GM19035 (cell line): ENCODE measurements at regions not wholly inside any gene's neighbourhood (a gene's known extent, or its start where the extent isn't known, plus 50 kb on each side); places are given as distances from the start of the nearest gene placed in this dataset.
"Not testable (repeated sequence)": the region's sequence is repeated elsewhere in the genome, so short reads cannot be mapped to it uniquely, and the experiment has no call there.

Experiments
- ATAC-seq: cut with Tn5 transposase; IDR thresholded peaks from one replicate; pipeline ENCODE4 v1.9.1; 2021; ENCODE audit not compliant: unreplicated experiment

GRCh38 chr7:12456506-12456905 is 52.8 kb upstream of the VWDE start:
- no peak for ATAC-seq

DNA sequence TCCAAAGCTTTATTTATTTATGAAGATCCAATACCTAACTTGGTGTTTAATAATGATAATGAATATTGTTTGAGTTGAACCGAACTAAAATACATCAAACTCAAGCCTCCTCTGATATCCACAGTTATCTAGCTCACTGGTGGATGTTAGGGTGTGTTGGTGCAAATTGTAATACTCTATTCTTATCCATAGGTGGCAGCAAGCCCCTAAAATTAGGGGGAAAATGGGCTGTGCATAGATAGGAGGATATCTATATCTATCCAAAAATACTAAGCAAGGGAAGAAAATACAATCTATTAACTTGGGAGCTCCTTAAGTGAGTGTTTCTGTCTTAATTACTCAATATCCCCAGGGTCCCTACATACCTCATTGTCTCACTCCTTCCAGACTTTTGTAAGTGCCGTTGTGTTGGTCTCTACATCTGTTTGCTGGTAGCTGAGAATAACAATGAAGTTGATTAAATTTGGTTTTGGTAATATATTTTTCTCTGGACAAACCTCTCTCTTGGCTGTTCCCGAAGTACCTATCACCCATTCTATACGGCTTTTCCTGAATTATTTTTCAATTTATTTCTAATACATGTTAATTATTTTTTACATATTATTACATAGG is 55.0 kb upstream of the VWDE start:
- peak; percentile 98 for ATAC-seq

DNA sequence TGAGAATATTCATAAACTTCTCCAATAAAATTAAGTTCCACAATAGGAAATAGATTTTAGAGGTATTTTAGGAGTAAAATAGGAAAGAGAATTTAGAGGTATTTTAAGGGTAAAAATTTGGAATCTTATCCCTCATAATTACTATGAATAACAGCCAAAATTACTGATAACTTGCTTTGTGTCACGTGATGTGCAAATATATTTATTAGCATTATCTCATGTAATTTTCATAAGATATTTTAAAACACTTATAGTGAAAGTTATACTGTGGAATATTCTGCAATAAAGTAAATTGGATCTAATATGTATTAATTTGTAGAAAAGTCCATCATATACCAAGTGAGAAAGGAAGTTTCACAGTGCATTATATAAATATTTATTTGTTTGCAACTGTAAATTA is 64.2 kb upstream of the VWDE start:
- ATAC-seq, result no peak

GRCh38 chr7:12469568-12469967 is 65.9 kb upstream of the VWDE start:
- ATAC-seq, result no peak

GRCh38 chr7:12470930-12471329 is 67.3 kb upstream of the VWDE start:
- ATAC-seq, result no peak

DNA sequence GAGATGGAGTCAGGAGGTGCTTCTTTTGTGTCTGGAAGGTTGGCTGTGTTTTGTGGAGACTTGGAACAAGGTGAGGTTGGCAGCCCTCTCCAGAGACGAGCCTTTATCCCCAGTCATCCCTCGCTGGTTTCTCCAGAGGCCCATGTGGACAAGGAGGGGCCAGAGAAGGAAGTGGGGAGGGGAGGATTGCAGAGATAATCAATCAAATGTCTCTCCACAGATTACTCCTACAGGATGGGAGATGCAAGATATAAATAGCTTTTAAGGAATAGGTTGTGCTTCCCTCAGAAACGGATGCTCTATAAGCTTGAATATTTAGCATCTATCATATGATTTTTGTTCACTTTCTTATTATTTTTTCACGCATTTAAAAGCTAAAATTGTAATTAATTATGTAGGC is 70.4 kb upstream of the VWDE start:
- no peak for ATAC-seq

- ATAC-seq, result no peak
Measured at GRCh38 chr7:12475362-12476063, 71.8 kb upstream of the VWDE start.

DNA sequence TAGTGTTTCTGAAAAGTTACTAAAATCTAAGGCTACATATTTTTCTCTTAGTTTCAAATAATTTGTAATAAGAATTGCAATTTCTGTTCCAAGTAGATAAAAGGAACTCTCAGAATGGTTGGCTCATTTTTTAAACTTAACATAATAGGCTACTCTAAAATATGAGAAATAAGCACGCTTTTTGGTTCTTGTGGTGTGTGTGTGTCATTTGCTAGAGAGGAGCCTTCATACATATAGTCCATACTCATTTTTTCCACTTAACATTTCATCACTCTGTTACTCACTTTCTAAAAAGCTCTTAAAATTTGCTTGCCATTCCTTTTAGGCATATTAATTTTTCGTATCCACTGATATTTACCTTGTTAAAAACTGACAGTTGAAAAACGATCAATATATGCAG is 74.0 kb upstream of the VWDE start:
- ATAC-seq, result no peak

DNA sequence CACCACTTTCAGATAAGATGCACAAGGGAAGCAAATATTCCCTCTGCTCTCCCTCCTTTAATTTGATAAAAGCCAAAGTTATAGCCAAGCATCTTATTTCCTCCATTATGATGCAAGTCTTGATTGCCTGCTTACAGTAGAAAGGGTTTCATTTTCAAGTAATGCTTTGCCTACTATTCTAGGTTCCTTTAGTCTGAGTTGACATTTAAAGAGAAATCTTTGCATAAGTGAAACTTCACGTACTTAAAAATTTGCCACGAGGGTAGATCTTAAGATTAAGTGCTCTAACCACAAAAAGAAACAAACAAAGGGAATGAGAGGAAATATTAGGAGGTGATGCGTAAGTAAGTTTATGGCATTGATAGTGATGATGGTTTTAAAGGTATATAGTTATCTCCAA is 78.1 kb upstream of the VWDE start:
- peak; percentile 95 for ATAC-seq

GRCh38 chr7:12485845-12486244 is 82.2 kb upstream of the VWDE start:
- no peak for ATAC-seq

DNA sequence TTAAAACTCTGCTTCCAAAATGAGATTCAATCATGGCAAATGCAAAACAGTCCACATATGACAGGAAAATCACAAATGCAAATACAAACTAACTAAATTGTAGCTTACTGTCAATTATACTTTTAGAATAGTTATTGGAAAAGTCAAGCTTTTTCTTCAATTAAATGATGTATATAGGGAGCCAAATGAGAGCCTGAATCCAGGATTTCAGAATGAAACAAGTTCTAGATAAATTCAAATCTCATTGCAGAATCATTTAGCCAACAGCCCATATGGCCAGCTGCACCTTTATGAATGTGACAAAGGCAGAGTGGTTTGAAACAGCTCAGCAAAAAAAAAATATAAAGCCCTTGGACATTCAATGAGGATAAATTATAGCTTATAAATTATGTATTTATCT is 82.2 kb upstream of the SCIN start:
- ATAC-seq, result no peak

DNA sequence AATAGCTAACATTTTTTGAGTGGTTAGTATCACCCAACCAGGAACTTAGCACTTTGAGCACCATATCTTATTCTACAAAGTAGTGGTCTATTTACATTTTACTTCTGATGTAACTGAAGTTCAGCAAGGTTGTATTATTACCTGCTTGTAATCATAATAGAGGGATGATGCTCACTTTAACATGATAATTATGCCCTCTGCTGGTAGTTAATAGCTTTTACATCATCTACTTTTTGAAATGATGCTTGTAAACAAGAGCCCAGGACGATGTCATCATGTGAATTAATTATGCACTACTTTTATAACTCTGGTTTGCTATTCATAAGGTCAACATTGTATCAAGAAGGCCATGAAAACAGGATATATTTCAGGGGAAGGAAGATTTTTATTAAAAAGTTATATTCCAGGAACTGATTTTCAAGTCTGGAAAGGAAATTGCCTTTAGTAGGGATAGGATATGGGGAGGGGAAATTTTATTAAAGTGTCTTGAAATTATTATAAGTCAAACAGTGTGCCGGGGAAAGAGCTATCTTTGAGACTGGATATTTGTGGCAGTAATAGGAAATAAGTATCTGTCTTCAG is 80.3 kb upstream of the SCIN start:
- ATAC-seq, result peak; percentile 69

GRCh38 chr7:12490940-12491339 is 79.6 kb upstream of the SCIN start:
- no peak for ATAC-seq

DNA sequence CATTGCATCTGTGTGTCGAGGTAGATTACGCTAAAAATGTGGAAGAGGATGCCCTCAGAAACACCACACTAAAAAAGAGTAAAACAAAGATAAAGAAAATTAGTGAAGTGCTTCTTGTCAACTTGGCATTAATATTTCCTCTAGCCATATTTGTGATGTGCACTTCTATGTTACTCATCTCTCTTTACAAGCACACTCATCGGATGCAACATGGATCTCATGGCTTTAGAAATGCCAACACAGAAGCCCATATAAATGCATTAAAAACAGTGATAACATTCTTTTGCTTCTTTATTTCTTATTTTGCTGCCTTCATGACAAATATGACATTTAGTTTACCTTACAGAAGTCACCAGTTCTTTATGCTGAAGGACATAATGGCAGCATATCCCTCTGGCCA is 79.0 kb upstream of the SCIN start:
- ATAC-seq, result no peak

DNA sequence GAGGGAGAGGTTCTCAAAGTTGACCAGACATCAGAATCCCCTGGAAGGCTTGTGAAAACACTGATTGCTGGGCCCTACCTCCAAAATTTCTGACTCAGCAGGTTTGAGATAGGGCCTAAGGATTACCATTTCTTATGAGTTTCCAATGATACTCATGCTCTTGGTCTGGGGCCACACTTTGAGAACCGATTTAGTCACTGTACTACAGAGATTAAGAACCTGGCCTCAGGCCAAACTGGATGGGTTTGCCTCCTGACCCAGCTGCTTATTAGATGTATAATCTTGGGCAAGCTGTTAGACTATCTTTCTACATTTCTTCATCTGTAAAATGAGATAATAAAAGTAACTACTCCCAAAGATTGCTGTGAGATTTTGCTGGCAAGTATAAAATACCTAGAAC is 77.1 kb upstream of the SCIN start:
- no peak for ATAC-seq

GRCh38 chr7:12493863-12494686 is 76.4 kb upstream of the SCIN start:
- ATAC-seq, result no peak

- ATAC-seq, result no peak
Measured at GRCh38 chr7:12494687-12495024, 75.9 kb upstream of the SCIN start.

DNA sequence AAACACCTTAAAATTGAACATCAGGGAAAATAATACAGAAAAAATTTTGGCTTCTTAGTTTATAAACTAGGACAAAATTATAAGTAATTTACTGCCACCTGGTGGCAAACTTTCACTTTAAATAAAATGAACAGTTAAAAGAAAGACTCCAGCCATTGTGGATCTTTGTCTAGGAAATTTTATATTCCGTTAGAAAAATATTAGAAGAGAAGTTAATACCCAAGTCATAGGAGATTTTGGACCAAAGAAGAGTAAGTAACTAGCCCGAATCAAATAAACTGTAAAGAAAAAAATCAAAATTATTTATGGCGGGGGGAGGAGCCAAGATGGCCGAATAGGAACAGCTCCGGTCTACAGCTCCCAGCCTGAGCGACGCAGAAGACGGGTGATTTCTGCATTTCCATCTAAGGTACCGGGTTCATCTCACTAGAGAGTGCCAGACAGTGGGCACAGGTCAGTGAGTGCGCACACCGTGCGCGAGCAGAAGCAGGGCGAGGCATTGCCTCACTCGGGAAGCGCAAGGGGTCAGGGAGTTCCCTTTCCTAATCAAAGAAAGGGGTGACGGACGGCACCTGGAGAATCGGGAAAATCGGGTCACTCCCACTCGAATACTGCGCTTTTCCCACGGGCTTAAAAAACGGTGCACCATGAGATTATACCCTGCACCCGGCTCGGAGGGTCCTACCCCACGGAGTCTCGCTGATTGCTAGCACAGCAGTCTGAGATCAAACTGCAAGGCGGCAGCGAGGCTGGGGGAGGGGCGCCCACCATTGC is 73.4 kb upstream of the SCIN start:
- not testable (repeated sequence) for ATAC-seq

DNA sequence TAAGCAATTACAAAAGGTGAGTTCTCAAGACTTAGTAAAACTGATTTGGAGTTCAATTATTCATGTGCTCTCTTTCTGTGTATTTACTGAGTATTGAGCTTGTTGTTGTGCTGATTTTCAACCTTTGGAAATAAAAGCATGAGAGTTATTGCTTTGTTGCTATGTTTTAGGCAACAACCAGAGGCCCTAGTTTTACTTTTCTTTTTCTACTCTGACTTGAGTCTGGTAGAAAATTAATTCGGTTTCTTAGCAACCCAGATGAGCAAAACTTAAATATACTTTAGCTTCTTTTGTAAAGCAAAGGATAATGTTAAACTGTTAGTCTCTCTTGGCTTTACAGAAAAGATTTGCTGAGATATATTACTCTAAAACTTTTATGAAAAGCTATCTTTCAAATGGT is 66.4 kb upstream of the SCIN start:
- no peak for ATAC-seq

DNA sequence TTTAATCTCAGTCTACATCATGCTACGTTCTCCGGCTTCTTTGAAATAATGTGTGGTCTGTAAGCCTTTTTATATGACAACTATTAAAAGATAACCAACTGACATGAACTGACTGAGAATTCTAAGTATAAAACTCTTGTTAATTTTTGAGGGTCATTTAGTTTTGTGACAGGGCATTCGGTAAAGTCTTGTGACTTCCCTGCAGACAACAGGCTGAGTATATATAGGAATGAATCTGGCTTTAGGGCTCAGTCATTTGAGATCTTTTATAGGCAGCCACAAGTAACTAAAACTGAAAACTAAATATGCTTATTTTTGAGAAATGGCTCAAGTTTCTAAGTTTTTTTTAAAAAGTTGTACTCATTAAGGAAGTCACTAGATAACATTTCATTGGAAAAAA is 62.5 kb upstream of the SCIN start:
- no peak for ATAC-seq

- ATAC-seq, result no peak
Measured at GRCh38 chr7:12508554-12508953, 62.0 kb upstream of the SCIN start.
